Activated CD8-positive, alpha-beta memory T cell treated with anti-CD3 and anti-CD28 coated beads for 24 hours (primary cell): ENCODE measurements at regions not wholly inside any gene's neighbourhood (a gene's known extent, or its start where the extent isn't known, plus 50 kb on each side); places are given as distances from the start of the nearest gene placed in this dataset.
"Not testable (repeated sequence)": the region's sequence is repeated elsewhere in the genome, so short reads cannot be mapped to it uniquely, and the experiment has no call there.

Experiments
- DNase-seq: peaks from one replicate; pipeline ENCODE4 v3.0.0-alpha.2; 2020

GRCh38 chr4:49117951-49118350 lies 131.9 kb downstream of the CWH43 start:
- not testable (repeated sequence) for DNase-seq

- DNase-seq = not testable (repeated sequence)
Measured at GRCh38 chr4:49118379-49119212, 132.5 kb downstream of the CWH43 start.

- not testable (repeated sequence) for DNase-seq
Measured at GRCh38 chr4:49119345-49119744, 133.3 kb downstream of the CWH43 start.

- DNase-seq = not testable (repeated sequence)
Measured at GRCh38 chr4:49120042-49120779, 134.1 kb downstream of the CWH43 start.

- DNase-seq = not testable (repeated sequence)
Measured at GRCh38 chr4:49120804-49121203, 134.7 kb downstream of the CWH43 start.

- DNase-seq = not testable (repeated sequence)
Measured at GRCh38 chr4:49126443-49126842, 140.4 kb downstream of the CWH43 start.

GRCh38 chr4:49126858-49127257 lies 140.8 kb downstream of the CWH43 start:
- not testable (repeated sequence) for DNase-seq

- not testable (repeated sequence) for DNase-seq
Measured at GRCh38 chr4:49129385-49129784, 143.3 kb downstream of the CWH43 start.

- DNase-seq = not testable (repeated sequence)
Measured at GRCh38 chr4:49129870-49130269, 143.8 kb downstream of the CWH43 start.

- not testable (repeated sequence) for DNase-seq
Measured at GRCh38 chr4:49130724-49131123, 144.6 kb downstream of the CWH43 start.

- DNase-seq = not testable (repeated sequence)
Measured at GRCh38 chr4:49137043-49137442, 151.0 kb downstream of the CWH43 start.

GRCh38 chr4:49137961-49138360 lies 151.9 kb downstream of the CWH43 start:
- not testable (repeated sequence) for DNase-seq

- DNase-seq = not testable (repeated sequence)
Measured at GRCh38 chr4:49138818-49139217, 152.7 kb downstream of the CWH43 start.

GRCh38 chr4:49139513-49139912 lies 153.4 kb downstream of the CWH43 start:
- DNase-seq = not testable (repeated sequence)

GRCh38 chr4:49140351-49140750 lies 154.3 kb downstream of the CWH43 start:
- DNase-seq = peak; percentile 56

GRCh38 chr4:49141955-49142354 lies 155.9 kb downstream of the CWH43 start:
- DNase-seq = not testable (repeated sequence)

- DNase-seq = not testable (repeated sequence)
Measured at GRCh38 chr4:49147143-49147542, 161.1 kb downstream of the CWH43 start.

GRCh38 chr4:49147596-49147995 lies 161.5 kb downstream of the CWH43 start:
- not testable (repeated sequence) for DNase-seq

- DNase-seq = not testable (repeated sequence)
Measured at GRCh38 chr4:49149006-49149975, 163.2 kb downstream of the CWH43 start.

GRCh38 chr4:49150351-49151083 lies 164.4 kb downstream of the CWH43 start:
- not testable (repeated sequence) for DNase-seq

GRCh38 chr4:49153011-49153410 lies 166.9 kb downstream of the CWH43 start:
- not testable (repeated sequence) for DNase-seq
